PFSK-1 (cell line): ENCODE measurements at regions not wholly inside any gene's neighbourhood (a gene's known extent, or its start where the extent isn't known, plus 50 kb on each side); places are given as distances from the start of the nearest gene placed in this dataset.

ENCODE experiments used
- POLR2AphosphoS5 ChIP-seq: IDR thresholded peaks from 2 replicates; pipeline ENCODE4 v1.6.1; 2012; ENCODE audit warnings: low read depth, mild to moderate bottlenecking, control low read depth, low read length, moderate library complexity
- SIN3A ChIP-seq: IDR thresholded peaks from 2 replicates; pipeline ENCODE4 v1.6.1; 2012; ENCODE audit warnings: mild to moderate bottlenecking, low read length, moderate library complexity, borderline replicate concordance; ENCODE audit not compliant: insufficient read depth

DNA sequence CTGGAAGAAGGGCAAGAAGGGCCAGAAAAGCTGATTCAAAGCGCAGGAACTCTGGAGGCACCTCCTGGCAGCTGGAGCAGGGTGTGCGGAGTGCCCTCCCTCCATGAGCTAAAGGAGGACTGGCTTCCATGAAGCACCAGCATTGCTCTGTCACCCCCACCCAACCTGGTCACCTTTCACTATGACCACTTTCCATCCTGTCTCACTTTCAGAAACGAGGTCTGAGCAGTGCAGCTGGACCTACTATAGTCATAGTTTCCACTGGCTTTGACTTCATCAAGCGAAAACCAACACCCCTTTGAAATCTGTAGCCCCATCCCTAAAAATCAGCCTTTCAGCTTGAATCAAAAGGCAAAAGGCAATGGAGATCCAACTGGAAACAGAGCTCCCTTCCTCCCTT, 84.8 kb upstream of the CACNA1E start:
- no peak for TF ChIP-seq POLR2AphosphoS5
- no peak for TF ChIP-seq SIN3A
